ENCODE measurements at regions not wholly inside any gene's neighbourhood (a gene's known extent, or its start where the extent isn't known, plus 50 kb on each side); places are given as distances from the start of the nearest gene placed in this dataset.

DNA sequence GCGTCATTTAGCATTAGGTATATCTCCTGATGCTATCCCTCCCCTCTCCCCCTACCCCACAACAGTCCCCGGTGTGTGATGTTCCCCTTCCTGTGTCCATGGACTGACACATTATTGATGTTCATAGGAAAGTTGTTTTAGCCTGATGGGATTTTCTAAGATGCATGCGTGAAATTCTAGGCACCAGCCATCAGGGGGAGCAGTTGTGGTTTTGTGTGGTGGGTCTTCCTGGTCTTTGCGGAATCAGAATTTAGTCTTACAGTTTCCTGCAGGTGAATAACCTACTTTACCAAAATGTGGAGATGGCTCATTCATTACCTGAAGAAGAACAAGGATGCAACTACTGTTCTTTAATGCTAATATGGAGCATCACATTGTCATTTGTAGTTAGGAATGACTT is 455.0 kb upstream of the THBS1 start:
- DNase-seq (ENCODE audit: low read depth): peak; percentile 7

DNA sequence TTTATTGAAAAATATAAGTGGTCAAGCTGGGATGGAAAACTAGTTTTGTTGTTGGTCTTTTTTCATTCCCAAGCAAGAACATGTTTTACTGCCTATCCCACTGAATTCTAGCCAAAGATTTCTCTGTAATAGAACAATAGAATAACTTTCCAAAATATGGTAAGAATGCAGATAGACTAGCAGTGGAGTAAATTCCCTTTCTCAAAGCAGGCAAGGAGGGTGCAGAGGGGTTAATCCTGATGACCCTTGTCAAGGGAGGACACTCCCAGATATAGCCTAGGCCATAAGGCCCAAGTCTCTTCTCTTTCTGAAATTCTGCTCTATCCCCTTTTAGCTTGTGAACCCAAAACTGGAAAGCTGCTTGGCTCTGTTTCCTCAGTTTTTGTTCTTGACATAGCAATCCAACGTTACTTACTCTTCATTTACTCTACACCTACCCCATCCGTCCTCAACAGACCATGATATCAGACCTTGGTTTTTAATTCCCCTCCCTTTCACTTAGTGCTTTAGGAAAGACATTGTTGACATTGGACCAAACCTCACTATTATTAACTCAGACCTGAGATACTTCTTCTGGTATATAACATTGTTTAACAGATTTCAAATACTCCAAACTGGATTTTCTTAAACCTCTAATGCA is 453.6 kb upstream of the THBS1 start:
- no peak for DNase-seq (ENCODE audit: low read depth)

DNA sequence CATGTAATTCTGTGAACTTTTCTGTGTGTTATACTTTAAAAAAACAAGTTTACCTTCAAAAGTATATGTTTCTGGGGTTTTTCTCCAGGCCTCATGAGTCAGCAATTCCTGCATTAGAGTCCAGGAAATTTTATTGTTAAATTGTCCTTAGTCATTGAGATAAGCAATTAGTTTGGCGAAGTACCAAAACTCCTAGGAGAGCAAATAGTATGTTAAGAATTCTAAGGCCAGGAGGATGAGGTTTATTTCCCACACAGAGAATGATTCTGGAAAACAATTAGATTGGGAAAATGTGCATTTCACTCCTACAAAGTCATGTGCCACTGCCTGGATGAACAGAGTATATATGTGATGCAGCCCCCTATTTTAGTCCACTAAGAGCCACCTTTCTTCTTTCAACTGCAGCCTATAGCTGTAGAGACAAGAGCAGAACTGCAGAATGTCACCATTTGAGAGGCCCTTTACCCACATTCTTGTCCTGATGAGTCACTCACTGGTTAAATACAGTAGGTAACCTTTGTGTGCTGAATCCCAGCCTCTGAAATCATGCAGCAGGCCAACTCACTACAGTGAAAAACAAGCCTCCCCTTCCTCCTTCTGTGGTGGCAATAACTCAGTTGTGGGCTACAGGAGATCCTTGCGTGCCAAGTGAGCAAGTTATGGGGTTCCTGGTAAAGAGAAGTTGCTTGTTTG is 452.8 kb upstream of the THBS1 start:
- no peak for DNase-seq (ENCODE audit: low read depth)

DNA sequence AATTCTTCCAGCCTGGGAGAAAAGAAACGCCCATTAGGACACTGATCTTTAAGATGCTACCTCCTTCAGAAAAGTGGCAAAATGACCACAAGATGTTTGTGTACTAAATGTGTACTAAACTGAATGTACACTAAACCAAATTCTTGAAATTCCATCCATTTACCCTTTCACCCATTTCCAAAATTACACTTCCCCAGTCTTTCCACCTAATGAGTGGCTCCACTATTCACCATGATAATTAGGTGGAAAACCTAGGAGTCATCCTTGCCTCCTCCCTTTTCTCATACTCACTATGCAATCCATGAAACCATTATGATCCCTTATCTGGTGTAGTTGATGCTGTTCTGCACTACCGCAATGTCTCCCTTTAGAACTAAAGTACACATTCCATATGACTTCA is 452.1 kb upstream of the THBS1 start:
- DNase-seq (ENCODE audit: low read depth): no peak

DNA sequence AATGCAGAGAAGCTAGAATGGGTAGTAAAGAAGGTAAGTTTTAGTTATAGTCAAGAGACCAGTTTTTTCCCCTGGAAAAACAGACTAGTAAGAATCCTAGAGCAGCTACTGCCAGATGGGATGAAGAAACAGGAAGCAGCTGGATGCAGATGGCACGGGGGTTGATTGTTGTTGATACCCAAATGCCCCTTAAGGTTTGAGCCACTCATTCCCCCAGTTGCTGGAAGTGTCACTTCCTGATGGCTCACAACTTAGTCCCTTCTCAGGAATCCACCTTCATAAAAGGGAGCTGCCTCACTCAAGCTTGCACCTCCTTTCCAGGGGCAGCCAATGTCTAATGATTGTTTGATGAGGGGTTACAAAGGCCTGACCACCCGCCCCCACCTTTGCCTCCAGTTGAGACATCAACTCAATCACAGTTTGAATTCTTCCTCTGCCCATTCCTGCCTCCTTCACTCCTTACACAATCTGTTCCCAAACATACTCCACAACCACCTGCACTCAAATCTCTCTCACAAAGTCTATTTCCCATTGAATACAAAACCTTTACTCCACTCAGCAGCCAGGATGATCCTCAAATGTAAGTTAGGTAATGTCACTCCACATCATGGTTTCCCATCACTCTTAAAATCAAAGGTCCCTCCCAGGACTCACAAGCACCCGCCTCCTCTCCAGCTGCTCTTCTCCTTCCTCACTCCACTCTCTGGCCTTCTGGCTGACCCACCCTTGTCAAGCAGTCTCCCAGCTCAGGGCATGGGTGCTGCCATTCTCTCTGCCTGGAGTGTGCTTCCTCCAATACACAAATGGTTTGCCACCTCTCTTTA is 450.1 kb upstream of the THBS1 start:
- DNase-seq (ENCODE audit: low read depth): no peak

DNA sequence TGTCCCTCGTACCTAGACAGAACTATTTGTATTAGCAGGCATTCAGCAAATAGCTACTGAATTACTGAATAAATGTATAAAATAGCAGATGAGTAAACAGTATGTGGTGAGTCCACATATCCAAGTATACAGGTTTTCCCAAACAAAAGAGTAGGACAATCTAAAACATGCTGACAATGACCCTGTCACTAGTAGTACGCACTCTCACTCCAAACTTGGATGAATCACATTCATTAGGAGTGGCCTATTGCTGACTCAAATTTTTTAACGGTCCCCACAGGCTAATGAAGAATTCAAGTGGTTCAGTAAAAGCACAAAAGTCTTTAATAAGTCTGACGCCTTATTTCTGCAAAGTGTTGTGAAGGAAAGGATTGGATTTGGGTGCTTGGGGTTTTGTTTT is 449.3 kb upstream of the THBS1 start:
- DNase-seq (ENCODE audit: low read depth): no peak

DNA sequence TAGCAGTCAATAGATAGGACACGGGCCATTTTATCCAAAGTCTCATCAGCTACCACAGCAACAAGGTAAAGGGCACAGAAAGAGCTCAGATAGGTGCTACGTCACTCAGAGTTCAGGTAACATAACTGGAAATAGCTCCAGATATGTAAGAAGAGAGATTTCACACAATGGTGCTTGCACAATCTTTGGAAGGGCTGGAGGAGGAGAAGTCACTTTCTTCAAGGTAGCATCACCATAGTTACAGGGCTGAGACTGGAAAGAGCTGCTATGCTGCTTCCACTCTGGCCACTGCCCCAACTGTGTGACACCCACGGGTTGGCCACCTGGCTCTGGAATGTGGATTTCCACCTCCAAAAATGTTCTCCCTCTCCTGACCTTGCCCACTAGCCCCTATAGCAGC is 448.8 kb upstream of the THBS1 start:
- no peak for DNase-seq (ENCODE audit: low read depth)

DNA sequence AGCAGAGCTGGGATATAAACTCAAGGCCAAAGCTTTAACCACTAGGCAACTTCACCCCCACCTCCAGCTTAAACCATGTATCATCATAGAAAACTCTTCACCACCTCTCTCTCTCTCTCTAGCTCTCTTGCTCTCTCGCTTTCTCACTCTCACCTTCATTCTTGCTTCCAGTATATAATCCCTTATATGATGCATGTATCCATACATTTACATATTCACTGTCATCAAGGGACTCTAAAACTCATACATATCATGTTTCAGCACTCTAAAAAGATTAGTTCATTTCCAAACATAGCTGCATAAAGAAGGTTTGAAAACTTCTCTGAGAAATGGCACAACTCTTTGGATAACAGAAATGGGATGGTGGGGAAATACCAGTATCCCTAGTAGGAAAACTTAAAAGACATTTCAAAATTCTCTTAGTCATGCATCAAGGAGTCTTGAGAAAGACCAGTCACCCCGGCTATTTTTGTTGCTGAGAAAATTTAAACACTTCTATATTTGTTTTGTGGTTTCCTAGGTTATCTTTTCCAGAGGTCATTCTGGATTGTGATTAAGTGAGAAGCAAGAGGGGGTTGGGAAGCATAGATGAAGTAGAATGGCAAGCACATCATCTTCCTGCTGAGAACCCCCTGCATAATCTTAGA is 447.8 kb upstream of the THBS1 start:
- no peak for DNase-seq (ENCODE audit: low read depth)

DNA sequence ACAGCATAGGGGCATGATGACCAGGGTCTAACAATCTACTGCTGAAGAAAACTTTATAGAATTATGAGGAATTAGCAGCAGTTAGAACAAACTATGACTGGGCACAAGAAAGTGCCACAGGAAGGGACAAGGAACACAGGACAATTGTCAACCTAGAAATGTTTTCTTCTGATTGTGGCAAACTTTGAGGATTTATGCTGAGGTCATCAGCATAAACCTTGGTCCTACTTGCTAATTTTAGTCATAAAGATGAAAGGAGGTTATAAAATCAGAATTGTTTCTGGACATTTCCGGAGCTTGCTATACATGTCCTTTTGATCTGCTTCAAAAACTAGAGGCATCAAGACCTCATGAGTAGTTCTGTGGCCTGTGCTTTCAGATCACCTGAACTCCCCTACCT is 446.6 kb upstream of the THBS1 start:
- no peak for DNase-seq (ENCODE audit: low read depth)

DNA sequence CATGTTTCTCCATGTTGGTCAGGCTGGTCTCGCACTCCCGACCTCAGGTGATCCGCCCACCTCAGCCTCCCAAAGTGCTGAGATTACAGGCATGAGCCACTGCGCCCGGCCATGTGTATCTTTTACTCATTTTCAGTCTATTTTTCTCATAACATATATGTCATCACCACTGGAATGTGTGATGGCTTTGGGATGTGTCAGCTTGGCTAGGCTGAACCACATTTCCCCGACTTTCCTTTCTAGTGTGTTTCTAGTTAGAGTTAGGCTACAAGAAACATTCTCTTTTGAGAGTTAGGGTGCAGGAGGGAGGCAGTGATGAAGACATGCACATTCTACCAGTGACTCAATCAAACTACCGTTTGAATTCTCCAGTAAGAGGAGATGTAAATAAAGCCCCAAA is 444.9 kb upstream of the THBS1 start:
- DNase-seq (ENCODE audit: low read depth): no peak

DNA sequence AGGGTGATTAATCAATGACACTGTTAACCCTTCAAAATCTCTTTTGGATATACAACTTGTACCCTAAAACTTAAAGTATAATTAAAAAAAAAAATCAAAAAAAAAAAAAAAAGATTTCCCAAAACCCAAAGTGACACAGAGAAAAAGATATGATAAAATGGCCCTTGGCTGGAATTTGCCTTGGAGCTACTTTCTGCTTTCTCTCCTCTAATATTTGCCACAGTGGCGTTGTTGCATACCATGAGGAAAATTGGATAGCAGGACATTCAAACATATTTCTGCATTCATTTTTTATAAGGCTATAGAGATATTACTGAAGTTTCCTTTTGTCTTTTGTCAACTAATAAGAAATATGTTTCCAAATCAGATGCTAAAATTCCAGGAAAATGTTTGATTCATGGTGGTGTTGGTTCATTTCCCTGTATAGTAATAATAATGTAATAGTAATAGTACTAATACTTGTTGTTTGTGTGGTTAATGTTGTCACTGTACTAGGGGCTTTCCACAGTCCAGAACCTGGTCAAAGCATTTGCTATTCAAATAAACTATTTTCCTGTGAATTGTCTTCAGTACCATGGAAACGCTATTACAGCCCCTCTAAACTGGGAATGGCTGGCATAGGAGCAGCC is 441.3 kb upstream of the THBS1 start:
- no peak for DNase-seq (ENCODE audit: low read depth)

DNA sequence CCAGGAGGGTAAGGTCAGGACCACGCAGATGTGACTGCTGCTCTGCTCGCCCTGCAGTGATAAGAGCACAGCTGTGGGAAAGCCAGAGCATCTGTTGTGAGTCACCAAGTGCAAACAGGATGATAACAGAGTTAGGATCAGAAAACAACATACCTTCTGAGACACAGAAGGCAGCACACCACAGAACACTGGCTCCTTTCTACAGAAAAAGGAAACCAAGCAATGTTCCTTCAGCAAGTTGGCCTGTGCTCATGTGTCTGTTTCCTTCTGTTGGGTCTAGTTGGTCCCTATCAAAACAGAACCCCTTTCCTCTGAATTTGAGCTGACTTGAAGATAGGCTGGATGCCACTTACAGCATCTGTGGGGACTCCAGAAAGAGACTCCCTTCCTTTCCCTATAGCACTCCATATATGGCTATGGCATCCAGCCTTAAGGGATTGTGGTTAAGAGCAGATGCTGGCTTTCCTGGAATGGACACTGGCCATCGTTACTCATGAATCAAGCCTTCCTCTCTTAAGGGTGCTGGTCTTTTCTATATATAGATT is 440.7 kb upstream of the THBS1 start:
- DNase-seq (ENCODE audit: low read depth): no peak

DNA sequence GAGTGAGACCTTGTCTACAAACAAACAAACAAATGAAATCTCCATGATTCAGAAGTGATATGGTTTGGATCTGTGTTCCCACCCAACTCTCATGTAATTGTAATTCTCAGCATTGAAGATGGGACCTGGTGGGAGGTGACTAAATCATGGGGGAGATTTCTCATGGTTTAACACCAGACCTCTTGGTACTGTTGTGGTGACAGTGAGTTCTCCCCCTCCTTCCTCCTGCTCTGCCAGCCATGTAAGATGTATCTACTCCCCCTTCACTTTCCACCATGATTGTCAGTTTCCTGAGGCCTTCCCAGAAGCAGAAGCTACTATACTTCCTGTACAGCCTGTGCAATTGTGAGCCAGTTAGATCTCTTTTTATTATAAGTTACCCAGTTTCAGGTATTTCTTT is 438.4 kb upstream of the THBS1 start:
- DNase-seq (ENCODE audit: low read depth): no peak

DNA sequence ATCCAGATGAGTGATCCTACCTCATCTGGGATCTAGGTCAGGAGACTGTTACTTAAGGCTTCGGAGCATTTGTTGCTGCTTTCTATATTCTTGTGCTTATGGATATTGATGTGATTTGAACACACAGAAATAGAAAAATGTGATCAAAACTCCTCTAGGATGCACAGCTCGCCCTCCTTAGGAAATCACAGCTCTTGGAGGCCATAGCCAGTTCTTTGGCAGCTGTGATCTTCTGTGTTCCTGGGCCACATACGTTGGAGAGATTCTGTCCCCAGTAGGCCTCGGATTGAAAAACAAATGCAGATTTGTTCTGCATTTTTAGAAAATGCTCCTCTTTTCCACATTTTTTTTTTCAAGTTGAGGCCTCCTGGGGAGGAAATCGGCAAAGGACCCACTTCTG is 437.4 kb upstream of the THBS1 start:
- DNase-seq (ENCODE audit: low read depth): no peak

DNA sequence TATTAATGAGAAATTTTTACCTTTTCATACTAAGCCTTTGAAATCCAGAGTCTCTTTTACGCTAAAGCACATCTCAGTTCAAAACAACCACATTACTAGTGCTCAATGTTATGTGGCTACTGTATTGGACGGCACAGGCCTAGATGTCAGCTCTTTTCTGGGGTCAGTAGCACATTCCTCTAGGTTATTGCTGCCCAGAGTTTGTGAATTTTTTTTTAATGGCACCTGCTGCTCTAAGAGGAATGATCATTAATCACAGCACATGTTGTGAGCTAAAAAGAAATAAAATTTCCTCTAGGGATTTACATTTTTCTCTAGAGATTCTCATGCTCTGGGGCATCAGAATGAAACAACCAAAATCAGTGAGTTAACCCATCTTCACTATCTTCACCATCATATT is 436.8 kb upstream of the THBS1 start:
- DNase-seq (ENCODE audit: low read depth): no peak

DNA sequence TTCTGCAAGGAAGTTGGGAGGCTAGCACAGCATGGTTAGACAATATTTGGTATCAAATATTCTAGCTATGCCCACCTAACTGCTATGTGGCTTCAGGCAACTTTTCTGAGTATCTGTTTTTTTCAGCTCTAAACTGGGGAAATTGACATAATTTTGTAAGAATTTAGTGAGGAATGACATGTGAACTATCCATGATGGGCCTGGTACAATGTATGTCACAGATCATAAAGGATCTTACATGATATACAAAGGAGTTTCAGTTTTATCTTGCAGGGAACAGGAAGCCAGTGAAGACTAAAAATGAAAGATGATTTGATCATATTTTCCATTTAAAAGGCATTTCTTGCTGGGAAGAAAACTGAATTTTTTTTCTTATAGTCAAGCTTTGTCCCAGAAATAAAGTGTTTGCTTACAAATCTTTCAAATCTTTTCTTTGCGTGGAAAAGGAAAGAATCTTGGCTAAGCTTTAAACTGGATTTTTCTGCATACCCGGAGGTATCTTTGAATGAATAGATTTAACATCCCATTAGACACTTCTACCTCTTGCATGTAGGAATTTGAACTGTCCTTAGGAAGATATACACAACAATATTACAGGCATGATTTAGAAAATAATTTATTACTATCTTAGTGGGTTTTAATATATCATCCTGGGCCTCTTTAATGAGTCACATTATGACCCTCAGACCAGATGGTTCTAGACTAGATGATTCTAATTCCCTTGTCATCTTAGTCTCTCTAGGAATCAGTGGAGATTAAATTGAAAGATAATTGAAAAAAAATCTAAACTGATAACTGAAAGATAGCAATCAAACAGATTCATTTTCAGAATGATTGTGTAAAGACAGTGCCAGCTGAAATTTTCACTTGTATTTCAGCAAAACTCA is 436.0 kb upstream of the THBS1 start:
- DNase-seq (ENCODE audit: low read depth): no peak

DNA sequence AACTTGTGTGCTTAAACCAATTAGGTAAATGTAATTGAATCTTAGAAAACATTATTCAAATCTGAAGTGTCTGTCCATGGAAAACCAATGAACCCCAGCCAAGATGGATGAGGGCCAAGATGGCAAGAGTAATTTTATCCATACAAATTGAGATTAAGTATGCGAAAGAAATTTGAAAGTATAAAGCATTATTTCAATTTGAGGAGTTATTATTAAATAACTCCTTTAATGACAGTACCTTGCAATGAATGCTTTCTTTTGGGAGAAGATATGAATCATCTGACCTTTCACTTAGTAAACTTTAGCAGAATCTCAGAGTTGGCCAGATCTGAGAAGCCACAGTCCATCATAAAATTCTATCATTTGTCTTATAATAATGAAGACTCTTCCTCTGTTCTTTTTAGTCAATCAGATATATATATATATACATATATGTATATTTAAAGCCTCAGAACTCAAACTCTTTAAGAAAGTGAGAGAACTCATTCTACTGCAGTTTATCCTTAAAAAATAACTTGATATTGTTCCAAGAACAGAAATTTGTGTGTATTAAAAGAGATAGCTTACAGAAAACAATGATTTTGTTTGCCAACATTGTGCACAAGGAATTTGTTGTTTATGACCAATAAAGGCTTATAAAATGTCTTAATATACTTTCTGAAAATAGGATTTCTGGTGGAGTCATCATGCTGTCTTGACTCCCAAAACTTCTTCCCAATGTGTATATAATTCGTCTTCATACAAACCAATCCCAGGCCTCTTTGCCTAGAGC is 434.8 kb upstream of the THBS1 start:
- DNase-seq (ENCODE audit: low read depth): no peak

DNA sequence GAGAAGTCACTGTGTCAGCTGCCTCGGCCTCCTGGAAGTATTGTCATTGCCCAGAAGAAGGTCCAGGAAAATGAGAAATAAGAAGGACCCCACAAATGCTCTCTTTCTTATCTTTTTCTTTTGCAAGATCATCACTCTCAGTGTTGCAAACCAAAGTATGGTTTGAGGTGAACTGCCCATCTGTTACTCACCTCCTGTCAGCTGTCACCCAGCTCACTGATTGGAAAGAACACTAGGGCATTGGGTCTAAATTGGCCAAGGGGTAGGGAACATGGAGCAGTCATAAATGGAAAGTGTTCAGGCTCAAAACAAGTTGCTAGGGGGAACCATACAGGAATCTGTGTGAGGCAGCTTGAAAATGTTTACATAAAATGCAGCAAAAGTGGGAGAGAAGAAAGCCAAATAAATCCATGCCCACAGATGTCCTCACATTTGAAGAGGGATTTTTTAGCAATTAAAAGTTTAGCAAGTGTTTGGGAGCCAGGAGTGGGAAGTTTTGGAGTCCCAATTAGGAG is 431.2 kb upstream of the THBS1 start:
- no peak for DNase-seq (ENCODE audit: low read depth)

DNA sequence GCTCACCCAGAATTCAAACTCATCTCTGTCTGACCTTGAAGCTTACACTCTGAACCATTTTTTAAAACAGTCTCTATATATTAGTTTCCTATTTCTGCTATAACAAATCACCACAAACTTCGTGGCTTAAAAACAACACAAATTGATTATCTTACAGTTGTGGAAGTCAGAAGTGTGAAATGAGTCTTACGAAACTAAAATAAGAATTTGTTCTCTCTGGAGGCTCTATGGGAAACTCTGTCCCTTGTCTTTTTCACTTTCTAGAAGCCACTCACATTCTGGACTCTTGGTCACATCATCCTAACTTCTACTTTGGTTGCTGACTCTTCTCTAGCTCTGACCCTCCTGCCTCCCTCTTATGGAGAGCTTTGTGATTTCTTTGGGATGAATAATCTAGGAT is 429.3 kb upstream of the THBS1 start:
- DNase-seq (ENCODE audit: low read depth): no peak

All from activated T-cell treated with anti-CD3 and anti-CD28 coated beads for 24 hours (primary cell).